Stimulated activated CD4-positive, alpha-beta T cell treated with anti-CD3 and anti-CD28 coated beads, Interleukin-4, amount 100 ng/mL, for 4 hours (primary cell): ENCODE measurements at regions not wholly inside any gene's neighbourhood (a gene's known extent, or its start where the extent isn't known, plus 50 kb on each side); places are given as distances from the start of the nearest gene placed in this dataset.

Source experiments
- DNase-seq, 2 experiments: peaks; one replicate each; pipeline ENCODE4 v3.0.0-alpha.2; 2020

GRCh38 chr16:73521499-73521898 is 473.6 kb upstream of the ZFHX3 start:
- DNase-seq: no peak

GRCh38 chr16:73515616-73516015 is 467.7 kb upstream of the ZFHX3 start:
- no peak for DNase-seq

- DNase-seq: no peak
Observed at GRCh38 chr16:73510852-73511251, 462.9 kb upstream of the ZFHX3 start.

- DNase-seq: no peak
Observed at GRCh38 chr16:73506568-73507056, 458.7 kb upstream of the ZFHX3 start.

- no peak for DNase-seq
Observed at GRCh38 chr16:73505577-73505976, 457.6 kb upstream of the ZFHX3 start.

- DNase-seq: no peak
Observed at GRCh38 chr16:73504591-73505575, 457.0 kb upstream of the ZFHX3 start.

GRCh38 chr16:73503093-73503492 is 455.2 kb upstream of the ZFHX3 start:
- no peak for DNase-seq

GRCh38 chr16:73499276-73499675 is 451.3 kb upstream of the ZFHX3 start:
- DNase-seq: no peak

- DNase-seq: no peak
Observed at GRCh38 chr16:73485880-73486279, 438.0 kb upstream of the ZFHX3 start.

GRCh38 chr16:73483934-73484711 is 436.2 kb upstream of the ZFHX3 start:
- DNase-seq: no peak

- DNase-seq: no peak
Observed at GRCh38 chr16:73483076-73483791, 435.3 kb upstream of the ZFHX3 start.

GRCh38 chr16:73482310-73482709 is 434.4 kb upstream of the ZFHX3 start:
- DNase-seq: no peak

- no peak for DNase-seq
Observed at GRCh38 chr16:73480381-73480780, 432.5 kb upstream of the ZFHX3 start.

- DNase-seq: no peak
Observed at GRCh38 chr16:73473713-73474112, 425.8 kb upstream of the ZFHX3 start.

- DNase-seq: no peak
Observed at GRCh38 chr16:73464834-73465233, 416.9 kb upstream of the ZFHX3 start.

- DNase-seq: no peak
Observed at GRCh38 chr16:73459586-73459985, 411.7 kb upstream of the ZFHX3 start.

- DNase-seq: no peak
Observed at GRCh38 chr16:73457851-73458250, 409.9 kb upstream of the ZFHX3 start.

- DNase-seq: no peak
Observed at GRCh38 chr16:73448970-73449369, 401.0 kb upstream of the ZFHX3 start.

GRCh38 chr16:73447846-73448245 is 399.9 kb upstream of the ZFHX3 start:
- DNase-seq: no peak

GRCh38 chr16:73434621-73435020 is 386.7 kb upstream of the ZFHX3 start:
- no peak for DNase-seq

- no peak for DNase-seq
Observed at GRCh38 chr16:73433731-73434307, 385.9 kb upstream of the ZFHX3 start.

- DNase-seq: no peak
Observed at GRCh38 chr16:73432850-73433730, 385.2 kb upstream of the ZFHX3 start.
